Suppressor macrophage treated with lipopolysaccharide for 1 hour (primary cell): ENCODE measurements at regions not wholly inside any gene's neighbourhood (a gene's known extent, or its start where the extent isn't known, plus 50 kb on each side); places are given as distances from the start of the nearest gene placed in this dataset.

Experiments used
- DNase-seq, 3 donors: peaks; one replicate each; pipeline ENCODE4 v3.0.0-alpha.2; 2020 to 2022

DNA sequence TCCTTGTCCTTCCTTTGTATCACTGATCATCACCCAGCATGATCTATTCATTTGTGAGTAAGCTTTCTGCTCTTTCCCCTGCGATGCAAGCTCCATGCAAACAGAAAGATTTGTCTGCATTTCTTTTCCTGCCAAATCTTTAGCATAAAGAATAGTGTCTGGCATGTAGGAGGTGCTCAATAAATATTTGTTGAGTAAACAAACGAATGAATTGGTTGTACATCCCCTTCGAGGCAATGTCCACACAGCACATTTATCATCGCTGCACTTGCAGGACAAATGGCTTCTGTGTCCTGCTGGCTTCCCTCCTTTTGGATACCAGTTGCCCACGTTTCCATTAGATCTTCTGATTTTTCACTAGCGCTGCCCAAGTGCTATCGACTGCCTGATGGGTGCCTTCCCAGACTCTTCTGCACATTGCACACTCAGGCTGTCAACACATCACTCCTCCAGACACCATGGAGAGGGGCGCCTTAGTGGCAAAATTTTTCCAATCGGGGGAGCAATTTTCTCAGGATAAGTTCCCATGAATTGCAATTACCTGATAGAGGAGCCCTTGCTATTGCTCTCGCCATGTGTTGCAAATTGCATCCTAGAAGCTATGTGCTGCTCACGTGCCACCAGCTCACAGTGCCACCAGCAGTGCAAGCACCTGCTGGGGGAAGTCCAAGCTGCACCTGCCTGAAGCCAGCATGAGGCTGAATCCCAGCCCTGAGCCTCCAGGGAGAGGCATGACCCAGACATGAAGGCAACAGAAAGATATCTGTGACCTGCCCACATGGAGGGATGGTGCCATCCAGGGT lies 206.6 kb downstream of the KIF26A start:
- no peak for DNase-seq

GRCh38 chr14:104345621-104346462 lies 207.5 kb downstream of the KIF26A start:
- no peak for DNase-seq

DNA sequence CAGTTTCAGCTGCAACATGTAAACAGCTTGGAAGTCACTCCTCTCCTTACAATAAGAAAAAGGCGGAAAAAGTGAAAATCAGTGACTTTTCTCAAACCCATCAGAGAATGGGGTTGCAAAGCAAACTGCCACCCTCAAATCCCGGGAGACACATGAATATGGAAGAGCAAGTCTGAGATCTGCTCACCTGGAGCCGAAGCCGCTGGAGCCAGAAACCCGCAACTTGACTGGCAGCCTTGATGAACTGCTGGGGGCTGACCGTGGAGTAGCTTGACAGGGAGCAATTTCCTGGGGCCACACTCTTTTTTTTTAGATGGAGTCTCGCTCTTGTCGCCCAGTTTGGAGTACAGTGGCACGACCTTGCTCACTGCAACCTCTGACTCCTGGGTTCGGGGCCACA lies 208.2 kb downstream of the KIF26A start:
- DNase-seq, result no peak

DNA sequence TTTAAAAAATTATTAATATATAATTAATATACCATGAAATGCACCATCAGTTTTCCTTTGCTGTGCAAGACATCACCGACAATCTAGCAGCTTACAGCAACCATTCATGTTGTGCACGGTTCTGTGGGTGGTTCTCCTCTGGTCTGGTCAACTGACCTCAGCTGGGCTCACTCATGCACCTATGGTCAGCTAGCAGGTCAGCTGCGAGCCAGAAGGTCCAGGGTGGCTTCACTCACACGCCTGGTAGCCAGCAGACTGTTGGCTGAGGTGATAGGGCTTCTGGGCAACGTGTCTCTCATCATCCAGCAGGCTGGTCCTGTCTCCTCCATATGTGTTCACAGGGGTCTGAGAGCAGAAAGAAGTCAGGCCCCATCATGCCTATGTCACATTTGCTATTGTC lies 210.4 kb downstream of the KIF26A start:
- no peak for DNase-seq

GRCh38 chr14:104349950-104350349 lies 211.6 kb downstream of the KIF26A start:
- no peak for DNase-seq

DNA sequence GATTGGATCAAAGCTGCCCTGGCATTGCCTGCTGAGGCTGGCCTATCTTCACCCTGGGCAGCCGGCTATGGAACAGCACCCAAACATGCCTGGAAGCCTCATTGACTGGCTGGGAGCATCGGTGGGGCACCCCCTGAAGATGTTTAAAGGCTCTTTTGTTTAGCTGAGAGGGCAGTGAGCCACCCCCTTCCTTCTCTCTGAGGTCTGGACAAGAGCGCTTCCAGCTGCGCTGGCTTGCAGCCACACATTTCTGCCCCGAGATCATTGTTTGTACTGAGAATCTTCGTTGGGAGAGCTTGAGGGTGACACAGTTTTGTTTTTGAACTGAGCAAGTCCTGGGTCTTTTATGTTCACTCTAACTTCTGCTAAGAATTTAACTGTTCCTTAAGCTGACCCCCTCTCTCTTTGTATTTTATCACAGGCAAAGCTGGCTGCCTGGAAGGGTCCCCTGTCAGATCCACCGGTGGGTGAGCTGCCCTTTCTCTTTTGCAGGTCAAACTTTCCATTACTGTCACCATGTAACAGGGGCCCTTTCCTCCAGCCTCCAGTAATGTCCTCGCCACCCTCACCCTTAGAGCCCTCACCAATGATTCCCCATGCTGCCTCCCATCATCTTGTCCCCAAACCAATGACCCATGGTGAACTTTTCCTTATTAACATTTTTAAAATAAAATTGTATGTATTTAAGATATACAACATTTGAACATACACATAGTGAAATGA lies 212.2 kb downstream of the KIF26A start:
- no peak for DNase-seq

GRCh38 chr14:104351849-104352492 lies 213.6 kb downstream of the KIF26A start:
- no peak for DNase-seq

DNA sequence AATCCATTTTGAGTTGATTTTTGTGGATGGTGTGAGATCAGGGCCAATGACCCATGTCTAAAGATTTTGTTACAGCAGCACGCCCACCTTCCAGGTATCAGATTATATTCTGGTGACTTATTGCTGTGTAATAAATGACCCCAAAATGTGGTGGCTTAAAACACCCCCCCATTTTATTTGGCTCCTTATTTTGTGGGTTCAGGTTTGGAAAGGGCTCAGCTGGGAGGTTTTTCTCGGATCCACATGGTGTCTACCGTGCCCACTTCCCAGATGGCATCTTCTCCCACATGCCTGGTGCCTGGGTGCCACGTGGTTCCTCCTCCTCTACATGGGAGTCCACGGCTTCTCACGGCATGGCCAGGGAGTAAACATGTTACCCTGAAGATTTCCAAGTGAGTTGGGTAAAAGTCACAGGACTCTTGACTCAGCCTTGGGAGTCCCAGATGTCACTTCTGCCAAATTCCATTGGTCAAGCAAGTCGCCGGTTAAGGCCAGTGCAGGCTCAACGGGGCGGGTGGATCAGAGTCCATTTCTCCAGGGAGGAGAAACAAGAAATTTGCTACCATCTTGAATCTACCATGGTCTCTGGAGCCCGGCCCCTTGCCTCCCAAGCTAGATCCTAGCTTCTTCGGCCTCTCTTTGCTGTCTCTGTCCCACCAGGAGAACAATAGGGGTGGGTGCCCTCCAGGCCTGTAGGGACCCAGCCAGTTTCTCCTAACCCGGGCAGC lies 214.3 kb downstream of the KIF26A start:
- DNase-seq, result no peak

GRCh38 chr14:104353221-104353920 lies 215.0 kb downstream of the KIF26A start:
- DNase-seq, result no peak

GRCh38 chr14:104353921-104354701 lies 215.7 kb downstream of the KIF26A start:
- DNase-seq, result no peak

GRCh38 chr14:104355101-104356019 lies 217.0 kb downstream of the KIF26A start:
- no peak for DNase-seq

GRCh38 chr14:104356020-104356737 lies 217.8 kb downstream of the KIF26A start:
- DNase-seq, result no peak

DNA sequence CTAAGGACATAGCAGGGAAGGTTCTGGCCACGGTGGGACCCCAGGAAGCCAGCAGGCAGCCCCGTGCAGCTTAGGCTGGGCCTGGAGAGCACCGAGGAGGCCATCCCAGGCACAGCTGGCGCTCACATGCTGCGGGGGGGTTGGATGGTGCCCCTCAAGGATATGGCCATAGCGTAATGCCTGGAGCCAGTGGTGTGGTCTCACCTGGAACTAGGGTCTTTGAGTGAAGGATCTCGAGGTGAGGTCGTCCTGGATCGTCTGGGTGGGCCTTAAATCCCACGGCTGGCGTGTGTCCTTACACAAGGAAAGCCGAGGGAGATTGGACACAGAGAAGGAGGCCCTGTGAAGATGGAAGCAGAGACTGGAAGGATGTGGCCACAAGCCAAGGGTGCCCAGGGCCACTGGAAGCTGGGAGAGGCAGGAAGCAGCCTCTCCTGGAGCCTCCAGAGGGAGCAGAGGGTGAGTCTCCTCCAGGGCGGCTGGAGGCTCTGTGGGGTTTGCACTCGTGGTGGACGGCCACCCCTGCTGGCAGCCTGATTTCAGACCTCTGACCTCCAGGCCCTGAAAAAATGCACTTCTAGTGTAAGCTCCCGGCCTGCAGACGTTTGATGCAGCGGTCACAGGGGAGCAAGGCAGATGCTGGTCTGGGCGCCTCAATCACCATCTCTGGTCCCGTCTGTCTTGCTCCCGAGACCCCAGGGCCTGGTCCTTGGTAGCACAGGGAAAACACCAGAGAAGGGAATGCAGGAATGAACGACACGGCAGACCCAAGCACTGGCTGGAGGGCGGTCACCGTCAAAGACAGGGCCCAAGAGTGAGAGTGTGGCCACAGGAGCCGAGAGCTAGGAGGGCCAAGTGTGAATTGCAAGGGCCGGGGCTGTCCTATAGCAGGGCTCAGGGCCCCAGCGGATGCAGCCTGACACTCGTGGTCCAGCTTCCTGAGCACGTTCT lies 218.6 kb downstream of the KIF26A start:
- DNase-seq, result no peak

DNA sequence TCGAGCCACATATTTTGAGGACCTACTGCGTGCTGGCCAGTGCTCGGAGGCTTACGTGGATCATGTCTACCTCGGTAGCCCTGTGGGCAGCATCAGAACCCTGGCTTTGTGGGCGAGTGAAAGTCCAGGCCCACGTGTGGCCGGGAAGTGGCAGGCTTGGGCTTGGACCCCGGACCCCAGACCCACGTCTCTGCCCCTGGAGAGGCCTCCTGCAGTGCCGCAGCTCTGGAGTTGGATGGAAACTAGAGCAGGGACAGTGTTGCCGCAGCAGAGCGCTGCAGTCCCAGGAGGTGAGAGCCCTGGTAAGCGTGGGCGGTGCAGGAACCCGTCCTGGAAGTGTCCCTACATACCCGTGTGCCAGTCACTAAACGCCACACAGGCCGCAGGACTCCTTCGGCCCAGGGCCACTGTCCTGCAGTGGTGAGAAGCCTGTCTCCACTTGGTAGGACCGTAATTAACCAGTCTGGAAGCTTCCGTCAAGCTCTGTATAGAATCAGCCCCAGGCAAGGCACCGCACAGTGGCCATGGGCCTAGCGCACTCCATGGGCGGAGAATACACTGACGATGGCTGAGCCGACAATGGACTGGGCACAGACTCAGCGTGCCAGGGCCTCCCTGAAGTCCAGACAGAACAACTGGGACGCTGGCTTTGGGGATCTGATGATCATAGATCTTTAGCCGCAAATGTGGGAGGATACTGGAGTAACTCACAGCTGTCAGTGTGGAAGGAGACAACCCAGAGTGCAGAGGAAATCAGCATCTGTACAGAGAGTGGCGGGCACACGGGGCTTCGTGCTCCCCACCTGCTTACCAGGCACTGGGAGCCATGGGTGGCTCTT lies 219.5 kb downstream of the KIF26A start:
- no peak for DNase-seq

DNA sequence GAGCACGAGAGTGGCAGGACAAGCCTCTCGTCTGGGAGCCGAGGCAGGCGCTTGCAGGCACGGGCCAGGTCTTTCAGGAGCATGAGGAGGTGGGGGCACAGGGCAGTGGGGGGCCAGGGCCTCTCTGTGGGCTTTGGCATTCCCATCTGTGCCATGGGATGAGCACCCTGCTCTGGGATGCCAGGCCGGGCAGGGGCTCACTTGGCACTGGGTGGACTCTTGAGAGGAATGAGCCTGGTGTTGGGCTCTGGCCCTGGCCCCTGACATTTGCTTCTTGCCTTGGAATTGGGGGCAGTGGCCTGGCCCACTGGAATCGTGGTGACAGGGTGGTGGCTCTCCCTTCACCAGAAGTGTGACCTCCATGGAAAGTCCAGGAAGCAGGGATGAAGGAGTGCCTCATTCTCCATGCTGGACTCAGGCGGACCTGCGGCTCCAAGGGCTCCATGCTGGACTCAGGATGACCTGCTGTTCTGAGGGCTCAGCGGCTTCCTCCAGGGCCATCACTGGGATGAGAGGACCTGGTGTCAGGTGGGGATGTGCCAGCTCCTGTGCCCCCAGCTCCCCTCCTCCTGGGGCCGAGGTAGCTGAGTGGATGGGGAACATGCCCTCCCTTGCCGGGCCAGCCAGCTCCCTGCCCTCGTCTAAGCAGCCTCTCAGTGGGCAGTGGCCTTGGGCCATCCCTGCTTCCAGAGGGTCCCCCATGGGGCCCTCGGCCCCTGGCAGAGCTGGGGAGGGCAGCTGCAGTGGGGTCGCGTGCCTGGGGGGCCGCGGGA lies 220.3 kb downstream of the KIF26A start:
- no peak for DNase-seq
